ENCODE measurements at regions not wholly inside any gene's neighbourhood (a gene's known extent, or its start where the extent isn't known, plus 50 kb on each side); places are given as distances from the start of the nearest gene placed in this dataset.

- Histone ChIP-seq H3K4me3 (no peak overlapping the region), H3K9me3 (no peaks in the 10 kb centered on the region), H3K36me3 (no peaks in the 10 kb centered on the region), H3K4me1 (ENCODE audit: insufficient read depth) (no peaks in the 10 kb centered on the region), H3K27ac (no peak overlapping the region), H3K27me3 (no peaks in the 10 kb centered on the region)
- DNase-seq: no peak
- intact Hi-C loops (cut with DNase I): no loop called here
- WGBS, 3 donors: 90 to 95% (median 90%) methylated on average over 1 of the region's 1 CpG
- no peak for TF ChIP-seq EP300 (IDR thresholded peaks at IDR 0.05)
- TF ChIP-seq POLR2A (IDR thresholded peaks at IDR 0.05): no peak
- TF ChIP-seq, protein P1, sequence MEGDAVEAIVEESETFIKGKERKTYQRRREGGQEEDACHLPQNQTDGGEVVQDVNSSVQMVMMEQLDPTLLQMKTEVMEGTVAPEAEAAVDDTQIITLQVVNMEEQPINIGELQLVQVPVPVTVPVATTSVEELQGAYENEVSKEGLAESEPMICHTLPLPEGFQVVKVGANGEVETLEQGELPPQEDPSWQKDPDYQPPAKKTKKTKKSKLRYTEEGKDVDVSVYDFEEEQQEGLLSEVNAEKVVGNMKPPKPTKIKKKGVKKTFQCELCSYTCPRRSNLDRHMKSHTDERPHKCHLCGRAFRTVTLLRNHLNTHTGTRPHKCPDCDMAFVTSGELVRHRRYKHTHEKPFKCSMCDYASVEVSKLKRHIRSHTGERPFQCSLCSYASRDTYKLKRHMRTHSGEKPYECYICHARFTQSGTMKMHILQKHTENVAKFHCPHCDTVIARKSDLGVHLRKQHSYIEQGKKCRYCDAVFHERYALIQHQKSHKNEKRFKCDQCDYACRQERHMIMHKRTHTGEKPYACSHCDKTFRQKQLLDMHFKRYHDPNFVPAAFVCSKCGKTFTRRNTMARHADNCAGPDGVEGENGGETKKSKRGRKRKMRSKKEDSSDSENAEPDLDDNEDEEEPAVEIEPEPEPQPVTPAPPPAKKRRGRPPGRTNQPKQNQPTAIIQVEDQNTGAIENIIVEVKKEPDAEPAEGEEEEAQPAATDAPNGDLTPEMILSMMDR (IDR thresholded peaks at IDR 0.05): no peak
These were observed 310.0 kb upstream of the SPAG17 start for GRCh38 chr1:118494998-118495397.

DNA sequence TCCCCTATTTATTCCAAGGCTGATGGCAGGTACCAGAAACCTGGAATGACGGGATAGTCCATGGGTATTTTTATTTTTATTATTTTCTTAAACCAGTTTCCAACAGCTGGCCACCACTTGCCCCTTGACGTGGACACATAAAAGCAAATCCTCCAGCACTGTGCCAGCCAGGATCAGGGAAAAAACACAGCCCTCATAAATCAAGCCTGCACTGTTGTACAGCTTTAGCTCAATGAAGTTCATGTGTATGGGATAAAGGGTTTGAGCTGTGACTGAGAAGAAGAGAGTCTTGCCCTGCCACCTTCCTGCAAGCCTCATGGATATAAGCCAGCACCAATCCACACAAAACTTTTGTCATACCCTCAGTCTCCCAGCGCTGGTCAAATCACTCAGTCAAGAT lies 303.8 kb upstream of the SPAG17 start:
- DNase-seq: no peak
- intact Hi-C loops (cut with DNase I): no loop called here
- Histone ChIP-seq H3K9me3 (no peaks in the 10 kb centered on the region), H3K4me1 (ENCODE audit: insufficient read depth) (no peaks in the 10 kb centered on the region), H3K27ac (no peak overlapping the region), H3K4me3 (no peak overlapping the region), H3K36me3 (no peaks in the 10 kb centered on the region), H3K27me3 (no peaks in the 10 kb centered on the region)
- TF ChIP-seq EP300 (IDR thresholded peaks at IDR 0.05) (no peak), POLR2A (IDR thresholded peaks at IDR 0.05) (no peak)
- TF ChIP-seq, protein P1 (IDR thresholded peaks at IDR 0.05): no peak
- 61 to 69% (median 66%) methylated on average over 3 of the region's 3 CpGs for WGBS, 3 donors

DNA sequence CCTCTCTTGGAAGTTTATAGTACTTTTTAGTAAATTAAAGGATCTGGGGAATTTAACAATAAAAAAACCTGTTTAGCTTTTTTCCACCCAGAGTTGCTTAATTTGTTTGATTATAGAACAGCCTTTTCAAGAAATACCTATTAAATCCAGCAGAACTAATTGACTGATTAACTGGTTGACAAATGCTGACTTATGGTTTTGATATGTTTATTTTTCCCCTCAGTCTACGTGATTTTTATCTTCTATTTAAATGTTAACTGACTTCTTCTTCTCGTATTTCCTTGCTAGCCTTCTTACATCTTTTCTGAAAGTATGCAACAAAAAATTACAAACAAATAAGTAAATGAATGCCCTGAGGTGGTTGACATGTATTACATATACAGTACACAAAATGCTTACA lies 302.9 kb upstream of the SPAG17 start:
- Histone ChIP-seq H3K27ac (no peak overlapping the region), H3K9me3 (no peaks in the 10 kb centered on the region), H3K4me3 (no peak overlapping the region), H3K36me3 (no peaks in the 10 kb centered on the region), H3K27me3 (no peaks in the 10 kb centered on the region), H3K4me1 (ENCODE audit: insufficient read depth) (no peaks in the 10 kb centered on the region)
- 43 to 50% (median 43%) methylated on average over 2 of the region's 2 CpGs for WGBS, 3 donors
- no peak for TF ChIP-seq POLR2A (IDR thresholded peaks at IDR 0.05)
- TF ChIP-seq EP300 (IDR thresholded peaks at IDR 0.05): no peak
- TF ChIP-seq, protein P1 (IDR thresholded peaks at IDR 0.05): no peak
- DNase-seq: no peak
- intact Hi-C loops (cut with DNase I): no loop called here

GRCh38 chr1:118487091-118487490 lies 302.1 kb upstream of the SPAG17 start:
- no peaks in the 10 kb centered on the region for H3K4me1 ChIP-seq (ENCODE audit: insufficient read depth)
- no peaks in the 10 kb centered on the region for H3K9me3 ChIP-seq
- H3K36me3 ChIP-seq: no peaks in the 10 kb centered on the region
- H3K27me3 ChIP-seq: no peaks in the 10 kb centered on the region
- intact Hi-C loops (cut with DNase I): no loop called here
- whole genome bisulfite sequencing, 3 donors: 43 to 46% (median 45%) methylated on average over 5 of the region's 5 CpGs
- TF ChIP-seq EP300 (IDR thresholded peaks at IDR 0.05): no peak
- TF ChIP-seq, protein P1 (IDR thresholded peaks at IDR 0.05): no peak
- TF ChIP-seq POLR2A (IDR thresholded peaks at IDR 0.05): no peak
- H3K4me3 ChIP-seq: no peak overlapping the region
- H3K27ac ChIP-seq: no peak overlapping the region
- no peak for DNase-seq

GRCh38 chr1:118486199-118486598 lies 301.2 kb upstream of the SPAG17 start:
- no peaks in the 10 kb centered on the region for H3K4me1 ChIP-seq (ENCODE audit: insufficient read depth)
- no peaks in the 10 kb centered on the region for H3K36me3 ChIP-seq
- no peak overlapping the region for H3K27ac ChIP-seq
- 40 to 49% (median 44%) methylated on average over 7 of the region's 7 CpGs for WGBS, 3 donors
- no peaks in the 10 kb centered on the region for H3K9me3 ChIP-seq
- no peak overlapping the region for H3K4me3 ChIP-seq
- no peaks in the 10 kb centered on the region for H3K27me3 ChIP-seq
- no peak for DNase-seq
- TF ChIP-seq POLR2A (IDR thresholded peaks at IDR 0.05) (no peak), EP300 (IDR thresholded peaks at IDR 0.05) (no peak)
- TF ChIP-seq, protein P1 (IDR thresholded peaks at IDR 0.05): no peak
- intact Hi-C loops (cut with DNase I): no loop called here

All from ovary (tissue), 7 donors.